ENCODE measurements at regions not wholly inside any gene's neighbourhood (a gene's known extent, or its start where the extent isn't known, plus 50 kb on each side); places are given as distances from the start of the nearest gene placed in this dataset.
A peak's percentile ranks its signal among the peaks of the same experiment; 100 is the strongest.

- H3K4me3 ChIP-seq (replicated peaks; ENCODE audit: low read depth, low read length), result no peak overlapping the region
- no peak for DNase-seq (ENCODE audit: extremely low read depth, low read depth)
- TF ChIP-seq CTCF (IDR thresholded peaks at IDR 0.05; ENCODE audit: low read depth, low read length, missing control alignments), result no peak
Observed at GRCh38 chr10:117468665-117469064, 73.9 kb upstream of the EMX2 start.

- no peak overlapping the region for H3K4me3 ChIP-seq (replicated peaks; ENCODE audit: low read depth, low read length)
- no peak for DNase-seq (ENCODE audit: extremely low read depth, low read depth)
- no peak for TF ChIP-seq CTCF (IDR thresholded peaks at IDR 0.05; ENCODE audit: low read depth, low read length, missing control alignments)
Observed at GRCh38 chr10:117464176-117464575, 78.4 kb upstream of the EMX2 start.

GRCh38 chr10:117463545-117463920 is 79.0 kb upstream of the EMX2 start:
- H3K4me3 ChIP-seq (replicated peaks; ENCODE audit: low read depth, low read length), result no peak overlapping the region
- DNase-seq (ENCODE audit: extremely low read depth, low read depth), result no peak
- TF ChIP-seq CTCF (IDR thresholded peaks at IDR 0.05; ENCODE audit: low read depth, low read length, missing control alignments), result no peak

GRCh38 chr10:117462816-117463544 is 79.6 kb upstream of the EMX2 start:
- H3K4me3 ChIP-seq (replicated peaks; ENCODE audit: low read depth, low read length), result no peak overlapping the region
- DNase-seq (ENCODE audit: extremely low read depth, low read depth), result no peak
- TF ChIP-seq CTCF (IDR thresholded peaks at IDR 0.05; ENCODE audit: low read depth, low read length, missing control alignments), result no peak

GRCh38 chr10:117462424-117462792 is 80.1 kb upstream of the EMX2 start:
- no peak overlapping the region for H3K4me3 ChIP-seq (replicated peaks; ENCODE audit: low read depth, low read length)
- TF ChIP-seq CTCF (IDR thresholded peaks at IDR 0.05; ENCODE audit: low read depth, low read length, missing control alignments), result peak; percentile 43
- DNase-seq (ENCODE audit: extremely low read depth, low read depth), result no peak

- DNase-seq (ENCODE audit: extremely low read depth, low read depth), result peak; percentile 89
- H3K4me3 ChIP-seq (replicated peaks; ENCODE audit: low read depth, low read length), result no peak overlapping the region
- no peak for TF ChIP-seq CTCF (IDR thresholded peaks at IDR 0.05; ENCODE audit: low read depth, low read length, missing control alignments)
Observed at GRCh38 chr10:117461766-117462423, 80.7 kb upstream of the EMX2 start.
